AG04449 (cell line): ENCODE measurements at regions not wholly inside any gene's neighbourhood (a gene's known extent, or its start where the extent isn't known, plus 50 kb on each side); places are given as distances from the start of the nearest gene placed in this dataset.

ENCODE experiments used
- CTCF ChIA-PET: fragments of 350-600 bp; formaldehyde crosslinking; extraction: SDS; loops from one replicate; lab custom pipeline; 2021; ENCODE audit warnings: antibody characterized with exemption; lab: Yijun Ruan, JAX
- POLR2A ChIA-PET: fragments of 400-600, 350-600 bp; formaldehyde crosslinking; extraction: SDS; loops from one replicate; lab custom pipeline; 2020; ENCODE audit warnings: antibody characterized with exemption, inconsistent platforms; lab: Yijun Ruan, JAX
- DNase-seq: peaks from one replicate; pipeline ENCODE4 v3.0.0-alpha.2; 2010; ENCODE audit warnings: low read depth, low spot score
- H3K4me3 ChIP-seq: 2 replicates; pipeline ENCODE4 v1.5.1; 2011; ENCODE audit warnings: low read depth, mild to moderate bottlenecking, control low read depth, low read length
- TF ChIP-seq, protein P1 (sequence below): IDR thresholded peaks from one replicate; pipeline ENCODE4 v1.5.1; 2011; ENCODE audit warnings: mild to moderate bottlenecking, moderate library complexity, low read length, control low read depth, inconsistent platforms; ENCODE audit not compliant: insufficient read depth; ENCODE audit errors: missing control alignments

DNA sequence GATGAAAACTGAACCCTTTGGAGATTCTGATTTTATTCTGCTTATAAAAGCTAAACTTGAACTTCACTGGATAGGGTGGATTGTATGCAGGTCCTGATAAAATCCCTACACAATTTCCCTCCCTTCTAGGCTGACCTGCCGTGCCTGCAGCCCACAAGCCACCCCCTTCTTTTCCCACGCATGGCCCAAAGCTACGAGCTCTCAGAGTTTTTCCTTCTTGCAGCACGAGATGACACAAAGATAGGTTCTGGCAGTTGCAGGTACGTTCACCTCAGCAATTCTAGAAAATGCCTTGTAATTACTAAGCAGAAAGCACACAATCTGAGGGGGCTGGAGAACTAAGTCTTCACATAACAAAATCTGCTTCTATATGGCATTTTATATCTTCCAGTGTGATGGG is 110.6 kb upstream of the ATP8B1 start:
- no peak overlapping the region for H3K4me3 ChIP-seq
- ChIA-PET CTCF (interaction anchor here (0.6 to 2.0 kb wide), 2 partner anchors 80 to 268 kb away, joined by 3 to 4 read pairs; no protein-coding TSS in a partner anchor), POLR2A (no interaction called here)
- no peak for DNase-seq
- TF ChIP-seq, protein P1, sequence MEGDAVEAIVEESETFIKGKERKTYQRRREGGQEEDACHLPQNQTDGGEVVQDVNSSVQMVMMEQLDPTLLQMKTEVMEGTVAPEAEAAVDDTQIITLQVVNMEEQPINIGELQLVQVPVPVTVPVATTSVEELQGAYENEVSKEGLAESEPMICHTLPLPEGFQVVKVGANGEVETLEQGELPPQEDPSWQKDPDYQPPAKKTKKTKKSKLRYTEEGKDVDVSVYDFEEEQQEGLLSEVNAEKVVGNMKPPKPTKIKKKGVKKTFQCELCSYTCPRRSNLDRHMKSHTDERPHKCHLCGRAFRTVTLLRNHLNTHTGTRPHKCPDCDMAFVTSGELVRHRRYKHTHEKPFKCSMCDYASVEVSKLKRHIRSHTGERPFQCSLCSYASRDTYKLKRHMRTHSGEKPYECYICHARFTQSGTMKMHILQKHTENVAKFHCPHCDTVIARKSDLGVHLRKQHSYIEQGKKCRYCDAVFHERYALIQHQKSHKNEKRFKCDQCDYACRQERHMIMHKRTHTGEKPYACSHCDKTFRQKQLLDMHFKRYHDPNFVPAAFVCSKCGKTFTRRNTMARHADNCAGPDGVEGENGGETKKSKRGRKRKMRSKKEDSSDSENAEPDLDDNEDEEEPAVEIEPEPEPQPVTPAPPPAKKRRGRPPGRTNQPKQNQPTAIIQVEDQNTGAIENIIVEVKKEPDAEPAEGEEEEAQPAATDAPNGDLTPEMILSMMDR, result no peak

DNA sequence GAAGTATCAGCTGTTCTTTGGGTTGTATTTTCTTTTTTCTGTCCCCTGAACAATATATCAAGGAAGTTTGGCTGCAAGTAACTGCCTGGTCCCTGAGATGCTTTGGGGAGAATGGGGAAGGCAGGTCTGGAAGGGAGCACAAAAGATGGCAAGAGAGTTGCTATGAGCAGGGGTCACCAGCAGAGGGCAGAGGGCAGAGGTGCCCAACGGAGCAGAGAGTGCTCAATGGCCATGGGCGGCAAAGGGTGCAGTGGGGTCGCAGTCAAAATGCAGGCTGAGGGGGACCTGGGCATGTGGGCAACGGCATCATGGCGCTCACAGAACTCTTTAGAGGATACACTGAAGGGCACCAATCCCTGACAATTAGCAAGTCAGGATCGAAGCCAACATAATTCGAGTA is 107.7 kb upstream of the ATP8B1 start:
- TF ChIP-seq, protein P1, result peak; percentile 11
- no peak for DNase-seq
- POLR2A ChIA-PET, result no interaction called here
- CTCF ChIA-PET, result interaction anchor here (1.1 kb wide), 1 partner anchor 211 kb away, joined by 3 read pairs; no protein-coding TSS in a partner anchor
- H3K4me3 ChIP-seq, result no peak overlapping the region

- TF ChIP-seq, protein P1, result no peak
- no peak for DNase-seq
- CTCF ChIA-PET, result no interaction called here
- POLR2A ChIA-PET, result no interaction called here
- no peak overlapping the region for H3K4me3 ChIP-seq
Observed at GRCh38 chr18:57910134-57910533, 107.0 kb upstream of the ATP8B1 start.

DNA sequence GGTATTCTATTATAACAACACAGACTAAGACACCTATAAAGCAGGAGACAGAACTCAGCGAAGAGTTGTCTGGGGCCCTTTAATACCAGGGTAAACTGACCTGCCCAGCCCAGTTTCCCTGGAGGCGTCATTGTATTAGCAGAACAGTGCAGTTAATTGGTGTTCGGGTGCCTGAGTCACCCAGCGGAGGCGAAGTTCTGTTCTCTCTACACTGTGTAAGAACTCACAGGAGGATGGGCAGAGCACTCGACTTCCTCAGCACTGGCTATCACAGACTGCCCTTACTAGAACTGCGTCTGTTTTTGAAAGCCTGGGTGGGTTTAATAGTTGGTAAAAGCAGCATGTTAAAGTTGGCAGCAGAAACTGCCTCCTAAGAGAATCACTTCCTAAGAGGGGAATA is 106.5 kb upstream of the ATP8B1 start:
- POLR2A ChIA-PET, result no interaction called here
- CTCF ChIA-PET, result no interaction called here
- H3K4me3 ChIP-seq, result no peak overlapping the region
- TF ChIP-seq, protein P1, result no peak
- no peak for DNase-seq

GRCh38 chr18:57908092-57908491 is 105.0 kb upstream of the ATP8B1 start:
- no peak overlapping the region for H3K4me3 ChIP-seq
- TF ChIP-seq, protein P1, result no peak
- DNase-seq, result no peak
- ChIA-PET POLR2A (no interaction called here), CTCF (interaction anchor here (1.0 to 3.0 kb wide), 4 partner anchors 10 to 214 kb away, joined by 3 to 15 read pairs (median 4); no protein-coding TSS in a partner anchor)

GRCh38 chr18:57907550-57907949 is 104.4 kb upstream of the ATP8B1 start:
- TF ChIP-seq, protein P1, result no peak
- POLR2A ChIA-PET, result no interaction called here
- CTCF ChIA-PET, result interaction anchor here (1.0 to 3.0 kb wide), 3 partner anchors 10 to 52 kb away, joined by 3 to 15 read pairs (median 4); no protein-coding TSS in a partner anchor

More at GRCh38 chr18:57907550-57907949, 104.4 kb upstream of the ATP8B1 start:
- H3K4me3 ChIP-seq, result no peak overlapping the region
- no peak for DNase-seq
